ENCODE measurements at regions not wholly inside any gene's neighbourhood (a gene's known extent, or its start where the extent isn't known, plus 50 kb on each side); places are given as distances from the start of the nearest gene placed in this dataset.

GRCh38 chr6:21739241-21739640 lies 145.7 kb downstream of the SOX4 start:
- Histone ChIP-seq H3K27me3 (ENCODE audit: control insufficient read depth, extremely low read depth, insufficient read depth, low read length) (no peaks in the 10 kb centered on the region), H3K27ac (ENCODE audit: control insufficient read depth, insufficient read depth, low read length) (no peak overlapping the region), H3K4me2 (ENCODE audit: control insufficient read depth, extremely low read depth, insufficient read depth, low read depth, low read length) (no peak overlapping the region), H3K79me2 (ENCODE audit: control insufficient read depth, insufficient read depth, low read length) (no peaks in the 10 kb centered on the region), H3K4me3 (ENCODE audit: control insufficient read depth in 2 of 3, extremely low read depth in 1 of 3, insufficient read depth in 2 of 3, low read depth in 1 of 3, low read length in 3 of 3) (no peak overlapping the region), H4K20me1 (ENCODE audit: control insufficient read depth, extremely low read depth, insufficient read depth, low read length) (no peaks in the 10 kb centered on the region), H3K9me3 (ENCODE audit: control insufficient read depth, low read depth, low read length) (no peaks in the 10 kb centered on the region), H3K36me3 (ENCODE audit: control insufficient read depth in 2 of 2, extremely low read depth in 1 of 2, insufficient read depth in 2 of 2, low read length in 2 of 2) (no peaks in the 10 kb centered on the region), H3K4me1 (ENCODE audit: control insufficient read depth, extremely low read depth, insufficient read depth, low read length) (peaks cover 8% of the 10 kb centered on the region), H3K9ac (ENCODE audit: control insufficient read depth, extremely low read depth, insufficient read depth, low read length) (no peak overlapping the region), H2AFZ (ENCODE audit: control insufficient read depth, low read length) (no peak overlapping the region), H3K9me1 (ENCODE audit: control insufficient read depth, extremely low read depth, insufficient read depth, low read length) (no peaks in the 10 kb centered on the region)
- no peak for DNase-seq (ENCODE audit: low read depth, low spot score)
- dilution Hi-C loops (cut with MboI; ENCODE audit: extremely low pct_ligation_motif_present, low sequenced_read_pairs), result no loop called here
- TF ChIP-seq EZH2 (IDR thresholded peaks at IDR 0.05; ENCODE audit: low read length) (no peak), CTCF (optimal IDR thresholded peaks at IDR 0.05 in 1 of 3, IDR thresholded peaks at IDR 0.05 in 1 of 3, conservative IDR thresholded peaks at IDR 0.05 in 1 of 3; ENCODE audit: extremely low read depth in 1 of 3, insufficient read depth in 2 of 3, low read length in 3 of 3) (no peak)
- no peak for FAIRE-seq

GRCh38 chr6:21739838-21740237 lies 146.3 kb downstream of the SOX4 start:
- no peak for FAIRE-seq
- Histone ChIP-seq H3K36me3 (ENCODE audit: control insufficient read depth in 2 of 2, extremely low read depth in 1 of 2, insufficient read depth in 2 of 2, low read length in 2 of 2) (no peaks in the 10 kb centered on the region), H3K9me1 (ENCODE audit: control insufficient read depth, extremely low read depth, insufficient read depth, low read length) (no peaks in the 10 kb centered on the region), H3K79me2 (ENCODE audit: control insufficient read depth, insufficient read depth, low read length) (no peaks in the 10 kb centered on the region), H3K27ac (ENCODE audit: control insufficient read depth, insufficient read depth, low read length) (no peak overlapping the region), H3K4me1 (ENCODE audit: control insufficient read depth, extremely low read depth, insufficient read depth, low read length) (peaks cover 8% of the 10 kb centered on the region), H3K9me3 (ENCODE audit: control insufficient read depth, low read depth, low read length) (no peaks in the 10 kb centered on the region), H3K4me2 (ENCODE audit: control insufficient read depth, extremely low read depth, insufficient read depth, low read depth, low read length) (no peak overlapping the region), H2AFZ (ENCODE audit: control insufficient read depth, low read length) (no peak overlapping the region), H3K9ac (ENCODE audit: control insufficient read depth, extremely low read depth, insufficient read depth, low read length) (no peak overlapping the region), H3K27me3 (ENCODE audit: control insufficient read depth, extremely low read depth, insufficient read depth, low read length) (no peaks in the 10 kb centered on the region), H3K4me3 (ENCODE audit: control insufficient read depth in 2 of 3, extremely low read depth in 1 of 3, insufficient read depth in 2 of 3, low read depth in 1 of 3, low read length in 3 of 3) (no peak overlapping the region), H4K20me1 (ENCODE audit: control insufficient read depth, extremely low read depth, insufficient read depth, low read length) (no peaks in the 10 kb centered on the region)
- dilution Hi-C loops (cut with MboI; ENCODE audit: extremely low pct_ligation_motif_present, low sequenced_read_pairs), result no loop called here
- DNase-seq (ENCODE audit: low read depth, low spot score), result no peak
- TF ChIP-seq CTCF (optimal IDR thresholded peaks at IDR 0.05 in 1 of 3, IDR thresholded peaks at IDR 0.05 in 1 of 3, conservative IDR thresholded peaks at IDR 0.05 in 1 of 3; ENCODE audit: extremely low read depth in 1 of 3, insufficient read depth in 2 of 3, low read length in 3 of 3), result no peak
- TF ChIP-seq EZH2 (IDR thresholded peaks at IDR 0.05; ENCODE audit: low read length), result no peak

Data from keratinocyte (primary cell).